ENCODE measurements at regions not wholly inside any gene's neighbourhood (a gene's known extent, or its start where the extent isn't known, plus 50 kb on each side); places are given as distances from the start of the nearest gene placed in this dataset.

DNA sequence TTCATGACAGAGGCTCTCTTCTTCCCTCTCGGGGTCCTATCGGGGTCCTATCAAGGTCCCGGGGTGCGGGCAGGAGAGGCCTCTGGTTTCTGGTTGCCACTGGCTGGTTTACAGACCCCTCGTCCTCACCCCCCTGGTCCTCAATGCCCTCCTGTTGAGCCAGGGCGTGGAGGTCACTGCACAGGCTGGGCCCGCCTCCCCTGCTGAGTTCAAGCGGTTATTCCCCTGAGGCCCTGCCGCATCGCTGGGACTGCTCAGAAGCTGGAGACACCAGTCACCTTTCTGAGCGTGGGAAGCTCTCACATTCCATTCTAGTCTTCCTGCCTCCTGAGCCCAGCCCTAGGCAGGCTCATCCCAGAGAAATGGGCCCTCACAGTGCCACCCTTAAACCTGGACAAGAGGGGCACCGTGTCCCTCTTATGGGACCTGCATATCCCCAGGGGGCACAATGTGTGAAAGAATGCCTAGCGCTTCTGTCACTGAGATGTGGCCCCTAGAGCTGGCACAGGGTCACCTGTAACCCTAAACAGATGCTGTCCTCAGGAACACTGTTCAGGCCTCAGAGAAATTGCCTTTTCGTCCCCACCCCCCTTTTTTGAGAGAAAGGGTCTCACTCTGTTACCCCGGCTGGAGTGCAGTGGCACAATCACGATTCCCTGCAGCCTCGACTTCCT, 177.7 kb upstream of the RGS6 start:
- TF ChIP-seq, protein P1, sequence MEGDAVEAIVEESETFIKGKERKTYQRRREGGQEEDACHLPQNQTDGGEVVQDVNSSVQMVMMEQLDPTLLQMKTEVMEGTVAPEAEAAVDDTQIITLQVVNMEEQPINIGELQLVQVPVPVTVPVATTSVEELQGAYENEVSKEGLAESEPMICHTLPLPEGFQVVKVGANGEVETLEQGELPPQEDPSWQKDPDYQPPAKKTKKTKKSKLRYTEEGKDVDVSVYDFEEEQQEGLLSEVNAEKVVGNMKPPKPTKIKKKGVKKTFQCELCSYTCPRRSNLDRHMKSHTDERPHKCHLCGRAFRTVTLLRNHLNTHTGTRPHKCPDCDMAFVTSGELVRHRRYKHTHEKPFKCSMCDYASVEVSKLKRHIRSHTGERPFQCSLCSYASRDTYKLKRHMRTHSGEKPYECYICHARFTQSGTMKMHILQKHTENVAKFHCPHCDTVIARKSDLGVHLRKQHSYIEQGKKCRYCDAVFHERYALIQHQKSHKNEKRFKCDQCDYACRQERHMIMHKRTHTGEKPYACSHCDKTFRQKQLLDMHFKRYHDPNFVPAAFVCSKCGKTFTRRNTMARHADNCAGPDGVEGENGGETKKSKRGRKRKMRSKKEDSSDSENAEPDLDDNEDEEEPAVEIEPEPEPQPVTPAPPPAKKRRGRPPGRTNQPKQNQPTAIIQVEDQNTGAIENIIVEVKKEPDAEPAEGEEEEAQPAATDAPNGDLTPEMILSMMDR (IDR thresholded peaks at IDR 0.05), result no peak
- H3K9me3 ChIP-seq, result no peaks in the 10 kb centered on the region
- intact Hi-C loops (cut with DNase I; ENCODE audit: low total_unique reads), result loop anchor here (5.0 kb wide), 1 partner anchor 432 kb away; the partner anchor contains the start of gene SIPA1L1
- peaks cover 0 to 11% (median 6%) of the 10 kb centered on the region in 4 donors for H3K4me1 ChIP-seq
- no peak overlapping the region for H3K27ac ChIP-seq
- no peaks in the 10 kb centered on the region for H3K27me3 ChIP-seq
- no peak overlapping the region for H3K4me3 ChIP-seq
- H3K36me3 ChIP-seq, result no peaks in the 10 kb centered on the region
- no peak for DNase-seq

DNA sequence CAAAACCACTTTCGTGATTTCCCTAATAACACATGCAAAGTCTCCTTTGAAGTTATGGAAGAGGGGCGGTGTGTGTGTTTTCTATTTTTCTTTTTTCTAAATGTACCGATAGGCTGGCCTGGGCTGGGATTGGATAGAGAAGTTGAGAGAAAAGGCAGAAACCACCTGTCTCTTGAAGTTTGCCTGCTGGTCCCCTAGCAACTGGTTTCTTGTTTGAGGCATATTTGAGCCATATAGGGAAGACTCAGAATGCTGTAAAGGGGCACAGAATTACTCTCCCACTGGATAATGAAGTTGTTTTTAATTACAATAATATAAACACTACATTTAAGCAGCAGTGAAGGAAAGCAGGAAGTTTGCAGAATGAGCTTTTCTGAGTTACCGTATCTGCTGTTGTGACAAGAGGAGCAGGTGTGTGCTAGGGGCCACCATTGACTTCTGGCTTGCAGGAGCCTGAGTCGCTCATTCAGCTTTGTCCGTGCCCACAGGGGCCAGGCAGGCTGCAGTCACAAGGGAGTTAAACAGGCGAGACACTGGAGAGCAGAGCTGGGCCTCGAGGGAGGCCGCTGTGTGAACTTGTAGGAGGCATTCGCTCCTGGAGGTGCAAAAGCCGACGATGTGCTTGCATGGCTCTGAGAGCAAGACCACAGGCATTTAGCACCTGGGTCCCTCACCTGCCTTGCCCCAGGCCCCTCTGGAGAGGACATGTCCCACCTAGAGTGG, 173.8 kb upstream of the RGS6 start:
- Histone ChIP-seq H3K4me1 (peaks cover 0 to 2% (median 1%) of the 10 kb centered on the region in 4 donors), H3K27ac (no peak overlapping the region), H3K9me3 (peaks cover 0 to 4% (median 0%) of the 10 kb centered on the region in 3 donors), H3K36me3 (no peaks in the 10 kb centered on the region), H3K4me3 (no peak overlapping the region), H3K27me3 (no peaks in the 10 kb centered on the region)
- intact Hi-C loops (cut with DNase I; ENCODE audit: low total_unique reads), result no loop called here
- TF ChIP-seq, protein P1 (IDR thresholded peaks at IDR 0.05), result no peak
- DNase-seq, result no peak

DNA sequence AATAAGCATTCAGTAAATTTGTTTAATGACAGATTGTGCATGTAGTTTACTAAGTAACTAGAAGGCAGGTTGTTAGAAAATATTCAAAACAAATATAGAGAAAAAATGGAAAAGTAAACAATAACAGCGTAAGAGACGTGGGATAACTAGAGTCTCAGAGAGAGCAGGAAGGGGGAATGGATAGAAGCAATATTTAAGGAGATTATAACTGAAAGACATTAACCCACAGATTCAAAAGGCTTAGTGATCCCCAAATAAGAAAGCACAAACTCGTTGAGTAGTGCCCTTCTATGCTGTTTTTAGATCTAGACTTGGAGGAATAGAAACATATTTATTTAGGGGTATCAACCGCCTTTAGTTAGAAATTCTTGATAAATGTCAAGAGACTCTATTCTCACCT, 169.7 kb upstream of the RGS6 start:
- Histone ChIP-seq H3K27me3 (no peaks in the 10 kb centered on the region), H3K27ac (no peak overlapping the region), H3K4me1 (peaks cover 0 to 7% (median 0%) of the 10 kb centered on the region in 4 donors), H3K9me3 (peaks cover 0 to 4% (median 0%) of the 10 kb centered on the region in 3 donors), H3K4me3 (no peak overlapping the region), H3K36me3 (no peaks in the 10 kb centered on the region)
- intact Hi-C loops (cut with DNase I; ENCODE audit: low total_unique reads), result no loop called here
- TF ChIP-seq, protein P1 (IDR thresholded peaks at IDR 0.05), result no peak
- no peak for DNase-seq

DNA sequence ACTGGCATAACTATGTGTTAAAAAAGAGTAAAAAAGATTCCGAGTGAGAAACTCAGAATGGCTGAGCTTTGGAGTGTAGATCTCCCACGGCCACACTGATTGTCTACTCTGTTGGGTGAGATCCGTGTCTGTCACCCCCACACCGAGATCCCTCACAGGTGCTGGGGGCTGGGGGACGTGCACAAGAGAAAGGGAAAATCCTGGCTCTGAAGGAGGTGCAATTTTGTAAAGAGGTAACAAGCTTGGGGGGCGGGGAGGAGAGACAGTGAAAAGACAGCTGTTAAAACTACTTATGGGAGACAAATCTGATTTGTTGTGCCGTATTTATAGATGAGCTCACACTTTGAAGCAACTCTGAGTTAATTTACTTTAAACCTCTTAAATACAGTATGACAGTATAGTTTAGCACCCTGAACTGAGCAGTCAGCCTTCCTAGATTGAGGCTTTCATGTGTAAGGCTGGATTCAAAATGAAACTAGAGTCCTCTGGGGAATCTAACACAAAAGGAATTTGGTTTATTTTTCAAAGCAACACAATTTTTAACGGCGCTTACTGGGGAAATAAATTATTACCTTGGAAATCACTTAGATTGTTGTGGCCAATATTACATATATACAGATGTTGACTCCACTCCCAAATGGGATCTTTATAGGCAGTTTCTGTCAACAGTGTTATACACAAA, 167.4 kb upstream of the RGS6 start:
- Histone ChIP-seq H3K36me3 (no peaks in the 10 kb centered on the region), H3K4me3 (no peak overlapping the region), H3K4me1 (peaks cover 0 to 7% (median 0%) of the 10 kb centered on the region in 4 donors), H3K9me3 (peaks cover 0 to 4% (median 0%) of the 10 kb centered on the region in 3 donors), H3K27ac (no peak overlapping the region), H3K27me3 (no peaks in the 10 kb centered on the region)
- TF ChIP-seq, protein P1 (IDR thresholded peaks at IDR 0.05), result no peak
- no peak for DNase-seq
- intact Hi-C loops (cut with DNase I; ENCODE audit: low total_unique reads), result no loop called here

DNA sequence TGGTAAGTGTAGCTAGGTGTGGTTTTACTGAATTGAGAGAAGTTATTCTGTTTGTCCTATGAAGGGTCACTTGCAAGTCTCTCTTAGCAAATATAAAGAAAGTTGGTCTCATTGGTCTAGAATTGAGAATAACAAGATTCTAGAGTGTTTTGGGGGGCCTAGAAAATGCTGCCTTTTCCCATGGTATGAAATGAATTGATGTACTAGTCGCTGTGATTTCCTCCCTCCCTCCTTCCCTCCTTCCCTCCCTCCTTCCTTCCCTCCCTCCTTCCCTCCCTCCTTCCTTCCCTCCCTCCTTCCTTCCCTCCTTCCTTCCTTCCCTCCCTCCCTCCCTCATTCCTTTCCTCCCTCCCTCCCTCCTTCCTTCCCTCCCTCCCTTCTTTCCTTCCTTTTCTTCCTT, 166.7 kb upstream of the RGS6 start:
- Histone ChIP-seq H3K4me1 (peaks cover 0 to 12% (median 0%) of the 10 kb centered on the region in 4 donors), H3K27me3 (no peaks in the 10 kb centered on the region), H3K27ac (no peak overlapping the region), H3K9me3 (peaks cover 0 to 4% (median 0%) of the 10 kb centered on the region in 3 donors), H3K36me3 (no peaks in the 10 kb centered on the region), H3K4me3 (no peak overlapping the region)
- intact Hi-C loops (cut with DNase I; ENCODE audit: low total_unique reads), result no loop called here
- DNase-seq, result no peak
- TF ChIP-seq, protein P1 (IDR thresholded peaks at IDR 0.05), result no peak

Measured in tibial artery (tissue), 4 donors.